ENCODE measurements at regions not wholly inside any gene's neighbourhood (a gene's known extent, or its start where the extent isn't known, plus 50 kb on each side); places are given as distances from the start of the nearest gene placed in this dataset.

GRCh38 chr3:24034464-24034863 lies 89.4 kb downstream of the NR1D2 start:
- TF ChIP-seq CTCF (IDR thresholded peaks at IDR 0.05) (no peak), POLR2A (IDR thresholded peaks at IDR 0.05) (no peak)
